Nephron (organoid): ENCODE measurements at regions not wholly inside any gene's neighbourhood (a gene's known extent, or its start where the extent isn't known, plus 50 kb on each side); places are given as distances from the start of the nearest gene placed in this dataset.

Experiments
- H3K27ac Mint-ChIP-seq, 3 experiments: 2 replicates each; pipeline ENCODE4 v1.8.0; 2020; ENCODE audit warnings: mixed read lengths in 3 of 3, mild to moderate bottlenecking in 2 of 3, moderate library complexity in 1 of 3
- H3K27me3 Mint-ChIP-seq: 2 replicates; pipeline ENCODE4 v1.8.0; 2021; ENCODE audit warnings: low read depth, mild to moderate bottlenecking, moderate library complexity, mixed read lengths
- H3K36me3 Mint-ChIP-seq: 2 replicates; pipeline ENCODE4 v1.8.0; 2020; ENCODE audit warnings: low read depth, mixed read lengths
- H3K4me1 Mint-ChIP-seq: 2 replicates; pipeline ENCODE4 v1.8.0; 2020; ENCODE audit warnings: mixed read lengths
- H3K4me3 Mint-ChIP-seq, 3 experiments: 2 replicates each; pipeline ENCODE4 v1.8.0; 2020; ENCODE audit warnings: mild to moderate bottlenecking in 3 of 3, mixed read lengths in 3 of 3, moderate library complexity in 2 of 3
- H3K9me3 Mint-ChIP-seq: 2 replicates; pipeline ENCODE4 v1.8.0; 2020; ENCODE audit warnings: mixed read lengths
- TF ChIP-seq, protein P1 (sequence below), 3 experiments: fragments of 200-600 bp; sonication (generic); IDR thresholded peaks; one replicate each; pipeline ENCODE4 v1.5.0; 2021; ENCODE audit warnings: antibody characterized with exemption in 3 of 3; ENCODE audit not compliant: unreplicated experiment in 3 of 3

DNA sequence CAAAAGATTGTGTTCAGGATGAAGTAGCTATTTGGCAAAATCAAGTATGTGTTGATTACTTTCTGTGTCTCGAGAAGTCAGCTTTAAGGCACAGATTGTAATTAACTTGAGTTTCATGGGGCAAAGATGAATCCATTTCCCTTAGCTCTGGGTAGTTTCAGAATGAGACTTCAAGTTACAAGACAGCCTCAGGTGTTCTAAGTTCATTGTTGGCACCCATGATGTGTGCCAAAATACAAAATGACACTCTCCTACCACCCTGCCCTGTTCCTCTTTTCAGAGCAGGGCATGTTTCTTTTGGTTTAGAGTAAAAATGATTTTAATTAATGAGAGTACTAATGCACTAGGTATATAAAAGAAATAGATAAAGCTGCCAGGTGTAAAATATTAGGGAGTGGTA lies 797.6 kb upstream of the POT1 start:
- TF ChIP-seq, protein P1, sequence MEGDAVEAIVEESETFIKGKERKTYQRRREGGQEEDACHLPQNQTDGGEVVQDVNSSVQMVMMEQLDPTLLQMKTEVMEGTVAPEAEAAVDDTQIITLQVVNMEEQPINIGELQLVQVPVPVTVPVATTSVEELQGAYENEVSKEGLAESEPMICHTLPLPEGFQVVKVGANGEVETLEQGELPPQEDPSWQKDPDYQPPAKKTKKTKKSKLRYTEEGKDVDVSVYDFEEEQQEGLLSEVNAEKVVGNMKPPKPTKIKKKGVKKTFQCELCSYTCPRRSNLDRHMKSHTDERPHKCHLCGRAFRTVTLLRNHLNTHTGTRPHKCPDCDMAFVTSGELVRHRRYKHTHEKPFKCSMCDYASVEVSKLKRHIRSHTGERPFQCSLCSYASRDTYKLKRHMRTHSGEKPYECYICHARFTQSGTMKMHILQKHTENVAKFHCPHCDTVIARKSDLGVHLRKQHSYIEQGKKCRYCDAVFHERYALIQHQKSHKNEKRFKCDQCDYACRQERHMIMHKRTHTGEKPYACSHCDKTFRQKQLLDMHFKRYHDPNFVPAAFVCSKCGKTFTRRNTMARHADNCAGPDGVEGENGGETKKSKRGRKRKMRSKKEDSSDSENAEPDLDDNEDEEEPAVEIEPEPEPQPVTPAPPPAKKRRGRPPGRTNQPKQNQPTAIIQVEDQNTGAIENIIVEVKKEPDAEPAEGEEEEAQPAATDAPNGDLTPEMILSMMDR (IDR thresholded peaks at IDR 0.05; ENCODE audit: unreplicated experiment in 3 of 3) = no peak
- Mint-ChIP-seq H3K9me3 (no peaks in the 10 kb centered on the region), H3K27me3 (no peaks in the 10 kb centered on the region), H3K36me3 (no peaks in the 10 kb centered on the region), H3K4me3 (no peak overlapping the region), H3K27ac (no peak overlapping the region), H3K4me1 (no peaks in the 10 kb centered on the region)

DNA sequence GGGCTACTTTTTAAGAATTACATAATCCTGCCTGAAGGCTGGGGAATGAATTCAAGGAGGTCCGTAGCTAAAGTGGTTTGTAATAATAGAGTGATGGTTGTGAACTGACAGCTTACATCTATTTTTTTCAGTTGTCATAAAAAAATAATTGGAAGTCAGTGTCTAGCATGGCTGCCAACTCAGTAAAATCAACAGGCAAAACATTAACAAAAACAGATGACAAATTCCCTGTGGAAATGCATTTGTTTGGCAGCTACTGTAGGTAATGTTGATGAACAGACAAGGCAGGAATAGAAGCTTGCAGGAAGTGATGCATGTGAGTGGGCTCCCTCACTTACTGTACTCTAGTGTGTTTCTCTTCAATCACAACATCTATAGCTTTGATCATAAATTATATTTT lies 766.0 kb upstream of the POT1 start:
- Mint-ChIP-seq H3K9me3 (no peaks in the 10 kb centered on the region), H3K27me3 (no peaks in the 10 kb centered on the region), H3K4me1 (no peaks in the 10 kb centered on the region), H3K4me3 (no peak overlapping the region), H3K36me3 (no peaks in the 10 kb centered on the region), H3K27ac (no peak overlapping the region)
- TF ChIP-seq, protein P1 (IDR thresholded peaks at IDR 0.05; ENCODE audit: unreplicated experiment in 3 of 3) = no peak

DNA sequence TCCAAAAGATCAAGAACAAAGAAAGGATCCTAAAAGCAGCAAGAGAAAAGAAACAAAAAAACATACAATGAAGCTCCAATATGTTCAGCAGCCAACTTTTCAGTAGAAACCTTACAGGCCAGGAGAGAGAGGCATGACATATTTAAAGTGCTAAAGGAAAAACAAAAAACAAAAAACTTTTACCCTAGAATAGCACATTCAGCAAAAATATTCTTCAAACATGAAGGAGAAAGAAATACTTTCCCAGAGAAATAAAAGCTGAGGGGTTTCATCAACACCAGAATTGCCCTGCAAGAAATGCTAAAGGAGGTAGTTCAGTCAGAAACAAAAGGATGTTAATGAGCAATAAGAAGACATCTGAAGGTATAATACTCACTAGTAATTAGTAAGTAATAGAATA lies 753.5 kb upstream of the POT1 start:
- Mint-ChIP-seq H3K4me1 (no peaks in the 10 kb centered on the region), H3K36me3 (no peaks in the 10 kb centered on the region), H3K27ac (no peak overlapping the region), H3K27me3 (no peaks in the 10 kb centered on the region), H3K4me3 (no peak overlapping the region), H3K9me3 (no peaks in the 10 kb centered on the region)
- TF ChIP-seq, protein P1 (IDR thresholded peaks at IDR 0.05; ENCODE audit: unreplicated experiment in 3 of 3) = no peak

DNA sequence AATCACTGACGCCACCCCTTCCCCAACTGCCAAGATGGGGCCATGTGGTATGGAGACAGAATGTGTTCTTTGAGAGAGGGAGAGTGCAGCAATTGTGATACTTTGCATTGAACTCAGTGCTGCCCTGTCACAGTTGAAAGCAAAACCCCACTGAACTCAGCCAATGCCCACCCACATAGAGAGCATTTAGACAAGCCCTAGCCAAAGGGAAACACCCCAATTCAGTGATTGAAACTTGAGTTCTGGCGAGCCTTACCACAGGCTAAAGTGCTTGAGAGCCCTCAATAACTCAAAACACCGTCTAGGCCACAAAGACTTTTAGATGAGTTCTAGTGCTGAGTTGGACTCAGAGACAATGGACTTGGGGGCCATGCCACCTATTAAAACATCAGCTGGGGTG lies 751.9 kb upstream of the POT1 start:
- Mint-ChIP-seq H3K9me3 (no peaks in the 10 kb centered on the region), H3K27me3 (no peaks in the 10 kb centered on the region), H3K27ac (no peak overlapping the region), H3K4me3 (no peak overlapping the region), H3K4me1 (no peaks in the 10 kb centered on the region), H3K36me3 (no peaks in the 10 kb centered on the region)
- TF ChIP-seq, protein P1 (IDR thresholded peaks at IDR 0.05; ENCODE audit: unreplicated experiment in 3 of 3) = no peak

DNA sequence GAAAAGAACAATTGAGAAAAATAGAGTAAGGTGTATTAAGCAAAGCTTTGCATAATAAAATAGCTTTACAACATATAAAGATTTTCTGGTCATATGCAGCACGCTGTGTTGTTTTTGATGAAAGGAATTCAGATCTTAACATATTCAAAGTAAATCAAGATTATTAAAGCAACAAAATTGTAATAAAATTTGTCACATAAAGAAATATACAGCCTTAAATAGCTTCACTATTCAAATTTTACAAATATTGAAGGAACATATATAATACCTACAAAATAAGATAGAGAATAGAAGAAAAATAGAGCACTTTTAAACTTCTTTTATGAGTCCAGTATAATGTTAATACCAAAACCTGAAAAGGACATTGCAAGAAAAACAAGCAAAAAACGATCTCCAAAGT lies 749.1 kb upstream of the POT1 start:
- H3K9me3 Mint-ChIP-seq = no peaks in the 10 kb centered on the region
- no peak overlapping the region for H3K4me3 Mint-ChIP-seq
- H3K4me1 Mint-ChIP-seq = no peaks in the 10 kb centered on the region
- no peaks in the 10 kb centered on the region for H3K27me3 Mint-ChIP-seq
- no peak overlapping the region for H3K27ac Mint-ChIP-seq
- H3K36me3 Mint-ChIP-seq = no peaks in the 10 kb centered on the region
- TF ChIP-seq, protein P1 (IDR thresholded peaks at IDR 0.05; ENCODE audit: unreplicated experiment in 3 of 3) = no peak

DNA sequence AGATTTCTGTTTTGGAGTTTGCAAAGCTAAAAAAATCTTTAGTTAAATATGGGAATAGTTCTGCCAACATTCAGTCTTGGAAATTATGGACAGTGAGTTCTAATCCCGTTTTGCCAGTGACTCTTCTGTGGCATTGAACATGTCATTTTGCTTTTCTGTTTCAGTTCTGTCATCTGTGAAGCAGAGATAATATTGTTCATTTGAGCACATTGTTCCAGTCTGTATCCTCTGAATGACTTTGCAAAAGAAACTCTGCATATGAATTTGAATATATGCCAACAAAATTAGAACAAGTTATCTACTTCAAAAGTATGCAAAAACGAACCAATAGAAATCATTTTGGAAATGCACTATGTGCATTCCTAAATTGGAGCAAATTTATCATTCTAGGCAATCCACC lies 746.0 kb upstream of the POT1 start:
- Mint-ChIP-seq H3K9me3 (no peaks in the 10 kb centered on the region), H3K27ac (no peak overlapping the region), H3K4me1 (no peaks in the 10 kb centered on the region), H3K4me3 (no peak overlapping the region), H3K36me3 (no peaks in the 10 kb centered on the region), H3K27me3 (no peaks in the 10 kb centered on the region)
- TF ChIP-seq, protein P1 (IDR thresholded peaks at IDR 0.05; ENCODE audit: unreplicated experiment in 3 of 3) = no peak
